ENCODE measurements at regions not wholly inside any gene's neighbourhood (a gene's known extent, or its start where the extent isn't known, plus 50 kb on each side); places are given as distances from the start of the nearest gene placed in this dataset.
A peak's percentile ranks its signal among the peaks of the same experiment; 100 is the strongest.

GRCh38 chr2:226652983-226653765 is 146.4 kb downstream of the IRS1 start:
- no peak for DNase-seq
- no peak overlapping the region for H3K27ac ChIP-seq (ENCODE audit: low read depth in 1 of 2, low read length in 1 of 2)
- H3K27me3 ChIP-seq (ENCODE audit: control insufficient read depth in 3 of 3, insufficient read depth in 3 of 3, low read length in 2 of 3), result no peaks in the 10 kb centered on the region
- 94 to 95% methylated on average over 1 of the region's 1 CpG for WGBS, 2 donors
- no peak for ATAC-seq (ENCODE audit: insufficient read depth, low FRiP score)
- no peak for TF ChIP-seq CTCF (IDR thresholded peaks at IDR 0.05; ENCODE audit: control extremely low read depth, extremely low read depth)
- no peaks in the 10 kb centered on the region for H3K36me3 ChIP-seq (ENCODE audit: control insufficient read depth in 4 of 4, insufficient read depth in 4 of 4, low read length in 4 of 4)
- no peak overlapping the region for H3K9ac ChIP-seq (ENCODE audit: insufficient read depth in 1 of 2, low read length in 2 of 2)
- H3K4me1 ChIP-seq (ENCODE audit: control insufficient read depth in 5 of 5, insufficient read depth in 5 of 5, low read length in 5 of 5), result peaks cover 2 to 41% (median 11%) of the 10 kb centered on the region in 5 donors
- H3K4me3 ChIP-seq, result no peak overlapping the region
- H3K9me3 ChIP-seq (ENCODE audit: control insufficient read depth in 4 of 4, insufficient read depth in 3 of 4, low read length in 3 of 4), result peaks cover 0 to 7% (median 1%) of the 10 kb centered on the region in 4 donors

- no peak for TF ChIP-seq CTCF (IDR thresholded peaks at IDR 0.05; ENCODE audit: control extremely low read depth, extremely low read depth)
- no peak for DNase-seq
- H3K4me1 ChIP-seq (ENCODE audit: control insufficient read depth in 5 of 5, insufficient read depth in 5 of 5, low read length in 5 of 5), result peaks cover 2 to 41% (median 11%) of the 10 kb centered on the region in 5 donors
- H3K4me3 ChIP-seq, result no peak overlapping the region
- H3K36me3 ChIP-seq (ENCODE audit: control insufficient read depth in 4 of 4, insufficient read depth in 4 of 4, low read length in 4 of 4), result no peaks in the 10 kb centered on the region
- H3K9ac ChIP-seq (ENCODE audit: insufficient read depth in 1 of 2, low read length in 2 of 2), result no peak overlapping the region
- 9 to 19% methylated on average over 4 of the region's 4 CpGs for WGBS, 2 donors
- H3K27ac ChIP-seq (ENCODE audit: low read depth in 1 of 2, low read length in 1 of 2), result no peak overlapping the region
- no peak for ATAC-seq (ENCODE audit: insufficient read depth, low FRiP score)
- H3K9me3 ChIP-seq (ENCODE audit: control insufficient read depth in 4 of 4, insufficient read depth in 3 of 4, low read length in 3 of 4), result peaks cover 0 to 7% (median 1%) of the 10 kb centered on the region in 4 donors
- H3K27me3 ChIP-seq (ENCODE audit: control insufficient read depth in 3 of 3, insufficient read depth in 3 of 3, low read length in 2 of 3), result no peaks in the 10 kb centered on the region
These were observed 147.3 kb downstream of the IRS1 start for GRCh38 chr2:226652369-226652768.

- Histone ChIP-seq H3K9me3 (ENCODE audit: control insufficient read depth in 4 of 4, insufficient read depth in 3 of 4, low read length in 3 of 4) (peaks cover 0 to 7% (median 1%) of the 10 kb centered on the region in 4 donors), H3K4me1 (ENCODE audit: control insufficient read depth in 5 of 5, insufficient read depth in 5 of 5, low read length in 5 of 5) (peaks cover 2 to 24% (median 11%) of the 10 kb centered on the region in 5 donors), H3K9ac (ENCODE audit: insufficient read depth in 1 of 2, low read length in 2 of 2) (no peak overlapping the region), H3K36me3 (ENCODE audit: control insufficient read depth in 4 of 4, insufficient read depth in 4 of 4, low read length in 4 of 4) (no peaks in the 10 kb centered on the region), H3K27ac (ENCODE audit: low read depth in 1 of 2, low read length in 1 of 2) (peak overlapping the region; percentile 63 to 71), H3K27me3 (ENCODE audit: control insufficient read depth in 3 of 3, insufficient read depth in 3 of 3, low read length in 2 of 3) (no peaks in the 10 kb centered on the region), H3K4me3 (no peak overlapping the region)
- peak; percentile 86 to 95 (median 95) for DNase-seq
- no peak for TF ChIP-seq CTCF (IDR thresholded peaks at IDR 0.05; ENCODE audit: control extremely low read depth, extremely low read depth)
- WGBS, 2 donors, result 4 to 10% methylated on average over 13 of the region's 13 CpGs
- ATAC-seq (ENCODE audit: insufficient read depth, low FRiP score), result peak; percentile 81
These were observed 149.6 kb downstream of the IRS1 start for GRCh38 chr2:226649871-226650660.

Measured in lung (tissue), 11 donors.